CD14-positive monocyte (primary cell): ENCODE measurements at regions not wholly inside any gene's neighbourhood (a gene's known extent, or its start where the extent isn't known, plus 50 kb on each side); places are given as distances from the start of the nearest gene placed in this dataset.

ENCODE experiments used
- DNase-seq, 3 donors: peaks; one replicate each; pipeline ENCODE4 v3.0.0-alpha.2; 2011 to 2022
- H2AFZ ChIP-seq: 2 replicates; pipeline ENCODE4 v1.6.0; 2012; ENCODE audit warnings: mild to moderate bottlenecking, low read depth, low read length, inconsistent platforms; ENCODE audit not compliant: insufficient read depth, poor library complexity, severe bottlenecking
- H3K27ac ChIP-seq, 2 donors: 1 replicate in 1 of 2; 2 replicates in 1 of 2; pipeline ENCODE4 v1.5.1; 2012 to 2013; ENCODE audit warnings: low read length in 2 of 2, control low read depth in 1 of 2, inconsistent platforms in 1 of 2, low read depth in 1 of 2, mild to moderate bottlenecking in 1 of 2
- H3K27me3 ChIP-seq, 2 donors: one replicate each; pipeline versions ENCODE4 v1.6.0 to v1.6.1; 2011 to 2013; ENCODE audit warnings: low read length in 2 of 2; ENCODE audit not compliant: control insufficient read depth in 2 of 2, insufficient read depth in 2 of 2
- H3K36me3 ChIP-seq, 2 donors: replicated peaks in 1 of 2; 1 replicate in 1 of 2; 2 replicates in 1 of 2; pipeline versions ENCODE4 v1.5.1 to v1.6.1; 2012 to 2013; ENCODE audit warnings: low read length in 2 of 2, control low read depth in 1 of 2, inconsistent platforms in 1 of 2, mild to moderate bottlenecking in 1 of 2; ENCODE audit not compliant: insufficient read depth in 2 of 2, control insufficient read depth in 1 of 2
- H3K4me1 ChIP-seq, 2 donors: 1 replicate in 1 of 2; 2 replicates in 1 of 2; pipeline versions ENCODE4 v1.5.1 to v1.6.1; 2012 to 2013; ENCODE audit warnings: low read length in 2 of 2, control low read depth in 1 of 2, inconsistent platforms in 1 of 2, mild to moderate bottlenecking in 1 of 2, moderate library complexity in 1 of 2; ENCODE audit not compliant: insufficient read depth in 2 of 2, control insufficient read depth in 1 of 2
- H3K4me2 ChIP-seq: replicated peaks from 2 replicates; pipeline ENCODE3; 2012; ENCODE audit warnings: low read length, moderate library complexity, mild to moderate bottlenecking; ENCODE audit not compliant: poor library complexity, severe bottlenecking; ENCODE audit errors: extremely low read depth
- H3K4me3 ChIP-seq, 3 experiments: fragments of 200-600 bp in 1 of 3; sonication (generic) in 1 of 3; replicated peaks in 1 of 3; 1 replicate in 2 of 3; 2 replicates in 1 of 3; pipeline ENCODE4 v1.5.1; 2011 to 2013; ENCODE audit warnings: low read length in 3 of 3, mild to moderate bottlenecking in 3 of 3, control low read depth in 2 of 3, low read depth in 2 of 3, inconsistent platforms in 1 of 3, moderate library complexity in 1 of 3
- H3K79me2 ChIP-seq: 2 replicates; pipeline ENCODE4 v1.6.0; 2012; ENCODE audit warnings: mild to moderate bottlenecking, control low read depth, inconsistent platforms, low read length, moderate library complexity; ENCODE audit not compliant: insufficient read depth
- H3K9ac ChIP-seq: 2 replicates; pipeline ENCODE4 v1.6.0; 2017; ENCODE audit warnings: low read length, mild to moderate bottlenecking; ENCODE audit not compliant: insufficient read depth, poor library complexity, severe bottlenecking
- H3K9me3 ChIP-seq, 2 donors: replicated peaks in 1 of 2; 1 replicate in 1 of 2; 2 replicates in 1 of 2; pipeline versions ENCODE4 v1.5.1 to v1.6.1; 2012 to 2013; ENCODE audit warnings: low read length in 2 of 2, control low read depth in 1 of 2; ENCODE audit not compliant: control insufficient read depth in 1 of 2, insufficient read depth in 1 of 2
- H4K20me1 ChIP-seq: 2 replicates; pipeline ENCODE4 v1.6.0; 2012; ENCODE audit warnings: mild to moderate bottlenecking, low read length, control low read depth, moderate library complexity; ENCODE audit not compliant: insufficient read depth
- H3K27ac Mint-ChIP-seq, 7 donors: one replicate each; pipeline ENCODE4 v1.8.0; 2020; ENCODE audit warnings: mild to moderate bottlenecking in 7 of 7, mixed read lengths in 7 of 7, moderate library complexity in 6 of 7, inconsistent platforms in 2 of 7
- H3K27me3 Mint-ChIP-seq, 3 donors: one replicate each; pipeline ENCODE4 v1.8.0; 2021 to 2022; ENCODE audit warnings: low read depth in 3 of 3, mild to moderate bottlenecking in 3 of 3, mixed read lengths in 3 of 3, moderate library complexity in 3 of 3, inconsistent platforms in 1 of 3
- H3K36me3 Mint-ChIP-seq, 2 donors: one replicate each; pipeline ENCODE4 v1.8.0; 2020; ENCODE audit warnings: mixed read lengths in 2 of 2, inconsistent platforms in 1 of 2, mild to moderate bottlenecking in 1 of 2
- H3K4me1 Mint-ChIP-seq: one replicate; pipeline ENCODE4 v1.8.0; 2020; ENCODE audit warnings: mild to moderate bottlenecking, mixed read lengths
- H3K4me3 Mint-ChIP-seq, 2 donors: one replicate each; pipeline ENCODE4 v1.8.0; 2020; ENCODE audit warnings: mild to moderate bottlenecking in 2 of 2, mixed read lengths in 2 of 2, moderate library complexity in 1 of 2
- H3K9me3 Mint-ChIP-seq, 7 donors: one replicate each; pipeline ENCODE4 v1.8.0; 2020 to 2022; ENCODE audit warnings: mixed read lengths in 7 of 7, mild to moderate bottlenecking in 6 of 7, moderate library complexity in 6 of 7, inconsistent platforms in 2 of 7
- WGBS: methylation state at CpG from one replicate; pipeline ENCODE4 v1.1.5; 2013; ENCODE audit warnings: missing lambda C conversion rate; ENCODE audit not compliant: insufficient coverage; 5-methylcytosine and 5-hydroxymethylcytosine counted together
- intact Hi-C, 2 donors: fragments of 100-400 bp; cut with micrococcal nuclease; formaldehyde crosslinking; loops; one replicate each; pipeline versions ENCODE4 v1.15.0 to v1.15.1; 2023
- TF ChIP-seq, protein P1 (sequence below): fragments of 200-600 bp; IDR thresholded peaks from one replicate; pipeline ENCODE4 v1.8.0; 2022; ENCODE audit warnings: antibody characterized with exemption, mild to moderate bottlenecking

GRCh38 chr10:93211991-93212390 is 138.3 kb downstream of the CYP26A1 start:
- H3K9me3 ChIP-seq: no peaks in the 10 kb centered on the region
- Mint-ChIP-seq H3K4me1 (peaks cover 10% of the 10 kb centered on the region), H3K9me3 (peaks cover 0 to 2% (median 0%) of the 10 kb centered on the region in 7 donors), H3K36me3 (no peaks in the 10 kb centered on the region), H3K4me3 (no peak overlapping the region), H3K27me3 (peaks cover 4 to 9% (median 8%) of the 10 kb centered on the region in 3 donors), H3K27ac (no peak overlapping the region)
- no peaks in the 10 kb centered on the region for H3K79me2 ChIP-seq
- 89% methylated on average over 8 of the region's 8 CpGs for WGBS
- no peak for DNase-seq
- peaks cover 4 to 10% of the 10 kb centered on the region in 2 donors for H3K4me1 ChIP-seq
- H3K4me3 ChIP-seq: no peak overlapping the region
- H4K20me1 ChIP-seq: no peaks in the 10 kb centered on the region
- H3K4me2 ChIP-seq: no peak overlapping the region
- no peak overlapping the region for H3K27ac ChIP-seq
- H3K27me3 ChIP-seq: no peaks in the 10 kb centered on the region
- TF ChIP-seq, protein P1, sequence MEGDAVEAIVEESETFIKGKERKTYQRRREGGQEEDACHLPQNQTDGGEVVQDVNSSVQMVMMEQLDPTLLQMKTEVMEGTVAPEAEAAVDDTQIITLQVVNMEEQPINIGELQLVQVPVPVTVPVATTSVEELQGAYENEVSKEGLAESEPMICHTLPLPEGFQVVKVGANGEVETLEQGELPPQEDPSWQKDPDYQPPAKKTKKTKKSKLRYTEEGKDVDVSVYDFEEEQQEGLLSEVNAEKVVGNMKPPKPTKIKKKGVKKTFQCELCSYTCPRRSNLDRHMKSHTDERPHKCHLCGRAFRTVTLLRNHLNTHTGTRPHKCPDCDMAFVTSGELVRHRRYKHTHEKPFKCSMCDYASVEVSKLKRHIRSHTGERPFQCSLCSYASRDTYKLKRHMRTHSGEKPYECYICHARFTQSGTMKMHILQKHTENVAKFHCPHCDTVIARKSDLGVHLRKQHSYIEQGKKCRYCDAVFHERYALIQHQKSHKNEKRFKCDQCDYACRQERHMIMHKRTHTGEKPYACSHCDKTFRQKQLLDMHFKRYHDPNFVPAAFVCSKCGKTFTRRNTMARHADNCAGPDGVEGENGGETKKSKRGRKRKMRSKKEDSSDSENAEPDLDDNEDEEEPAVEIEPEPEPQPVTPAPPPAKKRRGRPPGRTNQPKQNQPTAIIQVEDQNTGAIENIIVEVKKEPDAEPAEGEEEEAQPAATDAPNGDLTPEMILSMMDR: no peak
- intact Hi-C loops: no loop called here
- H3K36me3 ChIP-seq: no peaks in the 10 kb centered on the region
- H3K9ac ChIP-seq: no peak overlapping the region
- H2AFZ ChIP-seq: no peak overlapping the region

- no peaks in the 10 kb centered on the region for H3K36me3 Mint-ChIP-seq
- TF ChIP-seq, protein P1: no peak
- 95% methylated on average over 2 of the region's 3 CpGs for WGBS
These were observed 141.6 kb downstream of the CYP26A1 start for GRCh38 chr10:93215312-93215711.

More at GRCh38 chr10:93215312-93215711, 141.6 kb downstream of the CYP26A1 start:
- Mint-ChIP-seq H3K27ac (no peak overlapping the region), H3K4me1 (no peaks in the 10 kb centered on the region), H3K4me3 (no peak overlapping the region), H3K27me3 (peaks cover 4 to 7% (median 5%) of the 10 kb centered on the region in 3 donors), H3K9me3 (peaks cover 0 to 2% (median 0%) of the 10 kb centered on the region in 7 donors)
- Histone ChIP-seq H3K4me2 (no peak overlapping the region), H2AFZ (no peak overlapping the region), H3K36me3 (no peaks in the 10 kb centered on the region), H4K20me1 (no peaks in the 10 kb centered on the region), H3K79me2 (no peaks in the 10 kb centered on the region), H3K27me3 (no peaks in the 10 kb centered on the region), H3K9ac (no peak overlapping the region), H3K9me3 (no peaks in the 10 kb centered on the region), H3K4me3 (no peak overlapping the region), H3K27ac (no peak overlapping the region), H3K4me1 (no peaks in the 10 kb centered on the region)
- DNase-seq: no peak
- intact Hi-C loops: no loop called here
